Nephron progenitor cell (in vitro differentiated cells): ENCODE measurements at regions not wholly inside any gene's neighbourhood (a gene's known extent, or its start where the extent isn't known, plus 50 kb on each side); places are given as distances from the start of the nearest gene placed in this dataset.
"Not testable (repeated sequence)": the region's sequence is repeated elsewhere in the genome, so short reads cannot be mapped to it uniquely, and the experiment has no call there.

Experiments
- DNase-seq: peaks from one replicate; pipeline ENCODE4 v3.0.0; 2021
- H3K27ac Mint-ChIP-seq: 2 replicates; pipeline ENCODE4 v1.8.0; 2021; ENCODE audit warnings: mild to moderate bottlenecking, moderate library complexity, mixed read lengths
- H3K27me3 Mint-ChIP-seq: 2 replicates; pipeline ENCODE4 v1.8.0; 2021; ENCODE audit warnings: mild to moderate bottlenecking, low read depth, mixed read lengths; ENCODE audit not compliant: poor library complexity
- H3K36me3 Mint-ChIP-seq: 2 replicates; pipeline ENCODE4 v1.8.0; 2021; ENCODE audit warnings: low read depth, mixed read lengths
- H3K4me1 Mint-ChIP-seq: 2 replicates; pipeline ENCODE4 v1.8.0; 2021; ENCODE audit warnings: mixed read lengths
- H3K4me3 Mint-ChIP-seq: 2 replicates; pipeline ENCODE4 v1.8.0; 2021; ENCODE audit warnings: mild to moderate bottlenecking, moderate library complexity, mixed read lengths
- H3K9me3 Mint-ChIP-seq: 2 replicates; pipeline ENCODE4 v1.8.0; 2021; ENCODE audit warnings: mild to moderate bottlenecking, moderate library complexity, mixed read lengths

- not testable (repeated sequence) for H3K4me3 Mint-ChIP-seq, H3K27me3 Mint-ChIP-seq, H3K36me3 Mint-ChIP-seq, DNase-seq, H3K4me1 Mint-ChIP-seq, H3K27ac Mint-ChIP-seq, H3K9me3 Mint-ChIP-seq
Measured at GRCh38 chr22:11017108-11017507, 4510.9 kb upstream of the OR11H1 start.

DNA sequence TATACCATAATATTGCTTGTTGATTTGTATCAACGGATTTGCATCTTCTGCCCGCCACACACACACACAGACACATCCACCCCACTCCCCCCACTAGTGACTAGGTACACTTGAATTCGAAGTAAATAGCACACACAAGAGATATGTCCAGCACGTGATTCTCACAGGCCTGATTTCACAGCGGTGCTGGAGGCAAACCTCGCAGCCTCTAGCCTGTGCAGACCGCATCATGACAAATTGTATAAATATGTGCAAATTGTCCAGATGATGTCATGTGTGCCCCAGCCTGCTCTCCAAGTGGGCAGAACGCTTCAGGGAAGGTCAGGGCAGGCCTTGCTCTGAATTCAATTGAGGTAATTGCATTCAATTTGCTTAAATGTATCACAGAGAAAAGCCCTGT is 4507.5 kb upstream of the OR11H1 start:
- H3K4me3 Mint-ChIP-seq, DNase-seq, H3K36me3 Mint-ChIP-seq, H3K27me3 Mint-ChIP-seq, H3K4me1 Mint-ChIP-seq, H3K27ac Mint-ChIP-seq: not testable (repeated sequence)
- H3K9me3 Mint-ChIP-seq = peaks cover 30% of the 10 kb centered on the region

DNA sequence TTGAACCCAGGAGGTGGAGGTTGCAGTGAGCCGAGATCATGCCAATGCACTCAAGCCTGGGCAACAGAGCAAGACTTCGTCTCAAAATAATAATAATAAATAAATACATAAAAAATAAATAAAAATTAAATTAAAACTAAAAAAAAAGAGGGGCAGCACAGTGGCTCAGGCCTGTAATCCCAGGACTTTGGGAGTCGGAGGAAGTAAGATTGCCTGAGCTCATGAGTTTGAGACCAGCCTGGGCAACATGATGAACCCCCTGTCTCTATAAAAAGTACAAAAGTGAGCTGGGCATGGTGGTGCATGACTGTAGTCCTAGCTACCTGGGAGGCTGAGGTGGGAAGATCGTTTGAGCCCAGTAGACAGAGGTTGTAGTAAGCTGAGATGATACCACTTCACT is 4501.5 kb upstream of the OR11H1 start:
- H3K9me3 Mint-ChIP-seq = peaks cover 82% of the 10 kb centered on the region

GRCh38 chr22:11027064-11027463 is 4500.9 kb upstream of the OR11H1 start:
- H3K27me3 Mint-ChIP-seq, H3K4me3 Mint-ChIP-seq: not testable (repeated sequence)
- peaks cover 86% of the 10 kb centered on the region for H3K9me3 Mint-ChIP-seq

More for the DNA sequence above, 4501.5 kb upstream of the OR11H1 start:
- not testable (repeated sequence) for H3K27ac Mint-ChIP-seq, H3K4me3 Mint-ChIP-seq, DNase-seq, H3K27me3 Mint-ChIP-seq, H3K36me3 Mint-ChIP-seq, H3K4me1 Mint-ChIP-seq

GRCh38 chr22:11027532-11027931 is 4500.5 kb upstream of the OR11H1 start:
- DNase-seq, H3K4me1 Mint-ChIP-seq, H3K36me3 Mint-ChIP-seq, H3K27me3 Mint-ChIP-seq, H3K27ac Mint-ChIP-seq, H3K4me3 Mint-ChIP-seq: not testable (repeated sequence)
- H3K9me3 Mint-ChIP-seq = peaks cover 88% of the 10 kb centered on the region

More at GRCh38 chr22:11027064-11027463, 4500.9 kb upstream of the OR11H1 start:
- DNase-seq, H3K4me1 Mint-ChIP-seq, H3K27ac Mint-ChIP-seq, H3K36me3 Mint-ChIP-seq: not testable (repeated sequence)

GRCh38 chr22:11028180-11028579 is 4499.8 kb upstream of the OR11H1 start:
- H3K27ac Mint-ChIP-seq, H3K4me1 Mint-ChIP-seq, DNase-seq, H3K36me3 Mint-ChIP-seq, H3K27me3 Mint-ChIP-seq, H3K4me3 Mint-ChIP-seq: not testable (repeated sequence)
- peaks cover 90% of the 10 kb centered on the region for H3K9me3 Mint-ChIP-seq

DNA sequence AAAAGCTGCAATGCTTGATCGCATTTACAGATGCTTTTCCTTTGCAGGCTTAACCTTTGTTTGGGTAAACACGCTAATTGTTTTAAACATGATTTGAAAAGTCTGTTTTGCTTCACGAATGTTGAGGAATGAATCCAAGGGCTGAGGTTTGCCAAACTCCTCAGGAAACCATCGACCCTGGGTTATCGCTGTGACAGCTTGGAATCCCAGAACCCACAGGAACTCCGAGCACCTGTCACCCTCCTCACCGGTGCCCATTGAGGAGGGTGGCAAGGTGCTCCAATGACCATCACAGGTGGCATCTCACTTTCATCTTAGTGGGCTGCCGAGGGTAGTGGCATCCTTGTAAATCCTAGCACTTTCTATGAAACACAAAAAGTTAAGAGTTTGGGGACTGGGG is 4498.5 kb upstream of the OR11H1 start:
- H3K4me1 Mint-ChIP-seq, H3K27ac Mint-ChIP-seq, DNase-seq, H3K27me3 Mint-ChIP-seq, H3K4me3 Mint-ChIP-seq: not testable (repeated sequence)
- Mint-ChIP-seq H3K36me3 (peaks cover 11% of the 10 kb centered on the region), H3K9me3 (peaks cover 95% of the 10 kb centered on the region)

DNA sequence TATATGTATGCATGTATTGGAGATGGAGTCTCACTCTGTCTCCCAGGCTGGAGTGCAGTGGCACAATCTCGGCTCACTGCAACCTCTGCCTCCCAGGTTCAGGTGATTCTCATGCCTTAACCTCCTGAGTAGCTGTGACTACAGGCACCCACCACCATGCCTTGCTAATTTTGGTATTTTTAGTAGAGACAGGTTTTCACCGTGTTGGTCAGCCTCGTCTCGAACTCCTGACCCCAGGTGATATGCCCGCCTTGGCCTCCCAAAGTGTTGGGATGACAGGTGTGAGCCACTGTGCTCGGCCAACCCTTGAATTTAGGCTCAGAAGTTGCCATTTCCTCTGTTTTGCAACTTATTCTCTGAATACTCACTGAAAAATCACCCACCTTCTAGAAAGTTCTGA is 4498.0 kb upstream of the OR11H1 start:
- peaks cover 97% of the 10 kb centered on the region for H3K9me3 Mint-ChIP-seq
- DNase-seq, H3K27me3 Mint-ChIP-seq, H3K4me1 Mint-ChIP-seq, H3K27ac Mint-ChIP-seq, H3K4me3 Mint-ChIP-seq: not testable (repeated sequence)
- peaks cover 15% of the 10 kb centered on the region for H3K36me3 Mint-ChIP-seq

- not testable (repeated sequence) for DNase-seq, H3K4me1 Mint-ChIP-seq, H3K27me3 Mint-ChIP-seq, H3K27ac Mint-ChIP-seq, H3K4me3 Mint-ChIP-seq
- peaks cover 17% of the 10 kb centered on the region for H3K36me3 Mint-ChIP-seq
- H3K9me3 Mint-ChIP-seq = peaks cover 100% of the 10 kb centered on the region
Measured at GRCh38 chr22:11030571-11031410, 4497.2 kb upstream of the OR11H1 start.

DNA sequence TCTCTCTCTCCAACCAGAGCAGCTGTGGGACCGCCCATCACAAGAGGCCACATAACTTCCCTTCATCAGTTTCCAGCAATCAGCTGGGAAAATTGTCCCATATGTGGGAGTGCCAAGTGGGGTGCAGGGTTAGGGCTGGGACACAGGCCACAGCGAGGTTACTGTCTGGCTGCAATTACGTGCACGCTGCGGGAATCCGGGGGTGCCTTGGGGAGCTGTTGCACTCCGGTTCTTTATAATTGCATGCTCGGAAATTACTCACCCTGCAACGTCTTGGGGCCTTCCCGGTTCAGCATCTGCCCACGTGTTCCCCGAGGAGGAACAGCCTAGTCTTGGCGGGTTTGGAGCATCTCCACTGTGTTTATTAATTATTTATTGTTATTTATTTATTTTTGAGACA is 4495.9 kb upstream of the OR11H1 start:
- Mint-ChIP-seq H3K36me3 (peaks cover 25% of the 10 kb centered on the region), H3K9me3 (peaks cover 100% of the 10 kb centered on the region)
- H3K4me1 Mint-ChIP-seq, H3K27ac Mint-ChIP-seq, DNase-seq, H3K27me3 Mint-ChIP-seq, H3K4me3 Mint-ChIP-seq: not testable (repeated sequence)

- not testable (repeated sequence) for H3K27me3 Mint-ChIP-seq, H3K27ac Mint-ChIP-seq, DNase-seq, H3K4me1 Mint-ChIP-seq, H3K4me3 Mint-ChIP-seq
- peaks cover 100% of the 10 kb centered on the region for H3K9me3 Mint-ChIP-seq
- peaks cover 35% of the 10 kb centered on the region for H3K36me3 Mint-ChIP-seq
Measured at GRCh38 chr22:11034660-11034987, 4493.4 kb upstream of the OR11H1 start.

DNA sequence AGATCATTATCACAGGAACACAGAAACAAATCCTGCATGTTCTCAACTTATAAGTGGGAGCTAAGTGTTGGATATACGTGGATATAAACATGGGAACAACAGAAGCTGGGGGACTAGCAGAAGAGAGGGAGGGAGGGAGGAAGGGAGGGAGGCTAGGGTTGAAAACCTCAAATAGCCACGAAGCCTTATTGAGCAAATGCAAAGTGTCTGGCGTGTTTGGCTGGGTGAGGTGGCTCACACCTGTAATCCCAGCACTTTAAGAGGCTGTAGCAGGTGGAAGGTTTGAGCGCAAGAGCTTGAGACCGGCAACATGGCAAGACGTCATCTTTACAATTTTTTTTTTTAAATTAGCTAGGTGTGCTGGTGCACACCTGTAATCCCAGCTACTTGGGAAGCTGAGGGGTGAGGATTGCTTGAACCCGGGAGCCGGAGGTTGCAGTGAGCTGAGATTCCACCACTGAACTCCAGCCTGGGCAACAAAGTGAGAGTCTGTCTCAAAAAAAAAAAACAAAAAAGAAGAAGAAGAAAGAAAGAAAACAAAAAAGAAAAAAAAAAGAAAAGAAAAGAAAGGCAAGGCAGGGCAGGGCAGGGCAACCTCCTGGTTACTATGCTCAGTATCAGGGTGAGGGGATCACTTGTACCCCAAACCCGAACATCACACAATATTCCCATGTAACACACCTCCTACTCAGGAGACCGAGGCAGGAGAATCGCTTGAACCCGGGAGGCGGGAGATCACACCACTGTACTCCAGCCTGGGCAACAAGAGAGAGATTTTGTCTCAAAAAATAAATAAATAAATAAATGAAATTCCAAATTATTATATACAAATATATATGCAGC is 4492.7 kb upstream of the OR11H1 start:
- peaks cover 100% of the 10 kb centered on the region for H3K9me3 Mint-ChIP-seq
- H3K4me3 Mint-ChIP-seq, DNase-seq, H3K27me3 Mint-ChIP-seq, H3K4me1 Mint-ChIP-seq, H3K27ac Mint-ChIP-seq: not testable (repeated sequence)
- peaks cover 32% of the 10 kb centered on the region for H3K36me3 Mint-ChIP-seq

DNA sequence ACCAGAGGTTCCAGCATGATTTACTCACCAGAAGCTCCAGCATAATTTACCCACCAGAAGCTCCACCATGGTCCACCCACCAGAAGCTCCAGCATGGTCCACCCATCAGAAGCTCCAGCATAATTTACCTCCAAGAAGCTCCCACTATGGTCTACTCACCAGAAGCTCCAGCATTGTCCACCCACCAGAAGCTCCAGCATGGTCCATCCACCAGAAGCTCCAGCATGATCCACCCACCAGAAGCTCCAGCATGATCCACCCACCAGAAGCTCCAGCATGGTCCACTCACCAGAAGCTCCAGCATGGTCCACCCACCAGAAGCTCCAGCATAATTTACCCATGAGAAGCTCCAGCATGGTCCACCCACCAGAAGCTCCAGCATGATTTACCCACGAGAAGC is 4490.7 kb upstream of the OR11H1 start:
- not testable (repeated sequence) for DNase-seq, H3K4me1 Mint-ChIP-seq, H3K4me3 Mint-ChIP-seq, H3K27ac Mint-ChIP-seq, H3K27me3 Mint-ChIP-seq
- peaks cover 29% of the 10 kb centered on the region for H3K36me3 Mint-ChIP-seq
- H3K9me3 Mint-ChIP-seq = peaks cover 99% of the 10 kb centered on the region

DNA sequence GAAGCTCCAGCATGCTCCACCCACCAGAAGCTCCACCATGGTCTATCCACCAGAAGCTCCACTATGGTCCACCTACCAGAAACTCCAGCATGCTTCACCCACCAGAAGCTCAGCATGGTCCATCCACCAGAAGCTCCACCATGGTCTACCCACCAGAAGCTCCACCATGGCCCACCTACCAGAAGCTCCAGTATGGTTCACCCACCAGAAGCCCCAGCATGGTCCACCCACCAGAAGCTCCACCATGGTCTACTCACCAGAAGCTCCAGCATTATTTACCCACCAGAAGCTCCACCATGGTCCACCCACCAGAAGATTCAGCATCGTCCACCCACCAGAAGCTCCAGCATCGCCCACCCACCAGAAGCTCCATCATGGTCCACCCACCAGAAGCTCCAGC is 4490.2 kb upstream of the OR11H1 start:
- not testable (repeated sequence) for H3K27me3 Mint-ChIP-seq, H3K4me3 Mint-ChIP-seq, DNase-seq, H3K27ac Mint-ChIP-seq, H3K4me1 Mint-ChIP-seq
- H3K9me3 Mint-ChIP-seq = peaks cover 97% of the 10 kb centered on the region
- peaks cover 29% of the 10 kb centered on the region for H3K36me3 Mint-ChIP-seq
